ENCODE measurements at regions not wholly inside any gene's neighbourhood (a gene's known extent, or its start where the extent isn't known, plus 50 kb on each side); places are given as distances from the start of the nearest gene placed in this dataset.

DNA sequence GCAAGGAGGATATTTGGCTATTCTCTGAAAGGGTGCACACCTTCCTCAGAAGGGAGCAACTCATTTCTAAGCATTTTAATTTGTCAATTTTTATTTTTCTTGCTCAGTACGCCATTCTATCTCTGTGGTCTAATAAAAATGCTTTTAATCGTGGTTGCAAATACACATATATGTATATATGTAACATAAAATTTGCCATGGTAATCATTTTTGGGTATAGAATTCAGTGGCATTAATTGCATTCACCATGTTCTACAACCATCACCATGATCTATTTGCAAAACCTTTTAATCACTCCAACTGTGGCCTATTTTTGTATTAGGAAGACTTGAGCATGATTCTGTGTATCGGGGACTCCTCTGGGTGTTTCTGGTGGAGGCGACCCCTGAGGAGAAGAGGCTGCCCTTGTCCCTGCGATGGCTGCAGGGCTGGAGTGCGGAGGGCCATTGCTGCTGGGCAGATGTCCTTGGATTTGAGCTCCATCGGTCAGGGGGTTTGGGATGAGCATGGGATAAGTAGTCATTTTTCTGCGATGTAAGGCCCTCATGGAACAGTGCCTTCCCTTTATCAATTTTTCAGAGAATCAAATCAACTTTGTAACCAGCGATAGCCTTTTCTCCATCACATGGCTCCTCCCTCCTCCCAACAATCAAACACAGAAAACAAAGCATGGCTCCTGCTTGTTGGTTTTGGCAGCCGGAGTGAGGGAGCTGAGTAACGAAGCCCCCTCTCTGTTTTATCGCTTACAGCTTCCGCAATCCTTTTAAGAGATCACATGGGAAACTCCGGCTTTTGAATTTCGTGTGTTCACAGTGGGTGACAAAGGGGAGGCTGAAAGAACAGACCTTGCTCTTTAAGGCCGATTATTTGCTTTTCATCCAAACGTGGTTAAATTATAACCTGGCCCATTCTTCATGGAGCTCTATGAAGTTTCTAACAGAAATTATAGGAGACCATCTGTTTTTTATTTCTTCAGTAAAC lies 187.3 kb downstream of the TENT4A start:
- CTCF ChIA-PET, result no interaction called here
- intact Hi-C loops (cut with micrococcal nuclease; ENCODE audit: unreplicated experiment), result no loop called here
- Histone ChIP-seq H3K27me3 (replicated peaks; ENCODE audit: insufficient read depth, low read depth, low read length, poor library complexity) (peaks cover 33% of the 10 kb centered on the region), H3K4me3 (ENCODE audit: low read depth, low read length, poor library complexity, severe bottlenecking) (no peak overlapping the region), H3K9me3 (ENCODE audit: low read depth, low read length, poor library complexity, severe bottlenecking) (no peaks in the 10 kb centered on the region), H3K27ac (ENCODE audit: low read depth, low read length, poor library complexity, severe bottlenecking) (no peak overlapping the region), H3K4me1 (ENCODE audit: insufficient read depth, low read length, poor library complexity, severe bottlenecking) (no peaks in the 10 kb centered on the region), H3K36me3 (ENCODE audit: insufficient read depth, low read length, poor library complexity, severe bottlenecking) (no peaks in the 10 kb centered on the region)
- no TSS peak for BruUV-seq (replicated peaks)
- no peak for DNase-seq (ENCODE audit: low spot score)
- POLR2A ChIA-PET (ENCODE audit: low non-redundant PET), result no interaction called here
- no peak for TF ChIP-seq EZH2 (IDR thresholded peaks at IDR 0.05; ENCODE audit: borderline replicate concordance, low read depth, low read length, poor library complexity, severe bottlenecking)
- TF ChIP-seq, protein P1, sequence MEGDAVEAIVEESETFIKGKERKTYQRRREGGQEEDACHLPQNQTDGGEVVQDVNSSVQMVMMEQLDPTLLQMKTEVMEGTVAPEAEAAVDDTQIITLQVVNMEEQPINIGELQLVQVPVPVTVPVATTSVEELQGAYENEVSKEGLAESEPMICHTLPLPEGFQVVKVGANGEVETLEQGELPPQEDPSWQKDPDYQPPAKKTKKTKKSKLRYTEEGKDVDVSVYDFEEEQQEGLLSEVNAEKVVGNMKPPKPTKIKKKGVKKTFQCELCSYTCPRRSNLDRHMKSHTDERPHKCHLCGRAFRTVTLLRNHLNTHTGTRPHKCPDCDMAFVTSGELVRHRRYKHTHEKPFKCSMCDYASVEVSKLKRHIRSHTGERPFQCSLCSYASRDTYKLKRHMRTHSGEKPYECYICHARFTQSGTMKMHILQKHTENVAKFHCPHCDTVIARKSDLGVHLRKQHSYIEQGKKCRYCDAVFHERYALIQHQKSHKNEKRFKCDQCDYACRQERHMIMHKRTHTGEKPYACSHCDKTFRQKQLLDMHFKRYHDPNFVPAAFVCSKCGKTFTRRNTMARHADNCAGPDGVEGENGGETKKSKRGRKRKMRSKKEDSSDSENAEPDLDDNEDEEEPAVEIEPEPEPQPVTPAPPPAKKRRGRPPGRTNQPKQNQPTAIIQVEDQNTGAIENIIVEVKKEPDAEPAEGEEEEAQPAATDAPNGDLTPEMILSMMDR (conservative IDR thresholded peaks at IDR 0.05; ENCODE audit: low read depth, low read length), result no peak

DNA sequence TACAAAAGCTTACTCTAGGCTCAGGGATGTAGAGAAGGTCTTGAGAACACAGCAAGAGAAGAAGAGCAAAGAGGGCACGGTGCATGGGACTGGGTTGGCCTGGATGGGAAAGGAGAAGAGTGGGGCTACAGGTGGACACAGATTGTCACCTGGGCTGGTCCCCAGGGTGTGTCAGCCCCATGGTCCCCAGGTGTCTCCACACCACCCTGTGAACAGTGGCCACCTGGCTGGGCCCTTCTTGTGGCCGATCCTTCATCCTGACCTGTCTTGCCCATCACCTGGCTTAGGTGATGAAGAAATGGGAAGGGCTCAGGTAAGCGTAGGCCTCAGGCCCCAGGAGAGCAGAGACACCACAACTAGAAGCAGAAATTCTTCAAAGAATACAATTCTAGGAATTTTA lies 188.9 kb downstream of the TENT4A start:
- ChIA-PET CTCF (no interaction called here), POLR2A (ENCODE audit: low non-redundant PET) (no interaction called here)
- Histone ChIP-seq H3K9me3 (ENCODE audit: low read depth, low read length, poor library complexity, severe bottlenecking) (no peaks in the 10 kb centered on the region), H3K27me3 (replicated peaks; ENCODE audit: insufficient read depth, low read depth, low read length, poor library complexity) (peaks cover 46% of the 10 kb centered on the region), H3K27ac (ENCODE audit: low read depth, low read length, poor library complexity, severe bottlenecking) (no peak overlapping the region), H3K4me3 (ENCODE audit: low read depth, low read length, poor library complexity, severe bottlenecking) (no peak overlapping the region), H3K4me1 (ENCODE audit: insufficient read depth, low read length, poor library complexity, severe bottlenecking) (no peaks in the 10 kb centered on the region), H3K36me3 (ENCODE audit: insufficient read depth, low read length, poor library complexity, severe bottlenecking) (no peaks in the 10 kb centered on the region)
- BruUV-seq (replicated peaks), result no TSS peak
- intact Hi-C loops (cut with micrococcal nuclease; ENCODE audit: unreplicated experiment), result no loop called here
- TF ChIP-seq EZH2 (IDR thresholded peaks at IDR 0.05; ENCODE audit: borderline replicate concordance, low read depth, low read length, poor library complexity, severe bottlenecking), result no peak
- TF ChIP-seq, protein P1 (conservative IDR thresholded peaks at IDR 0.05; ENCODE audit: low read depth, low read length), result no peak
- no peak for DNase-seq (ENCODE audit: low spot score)

DNA sequence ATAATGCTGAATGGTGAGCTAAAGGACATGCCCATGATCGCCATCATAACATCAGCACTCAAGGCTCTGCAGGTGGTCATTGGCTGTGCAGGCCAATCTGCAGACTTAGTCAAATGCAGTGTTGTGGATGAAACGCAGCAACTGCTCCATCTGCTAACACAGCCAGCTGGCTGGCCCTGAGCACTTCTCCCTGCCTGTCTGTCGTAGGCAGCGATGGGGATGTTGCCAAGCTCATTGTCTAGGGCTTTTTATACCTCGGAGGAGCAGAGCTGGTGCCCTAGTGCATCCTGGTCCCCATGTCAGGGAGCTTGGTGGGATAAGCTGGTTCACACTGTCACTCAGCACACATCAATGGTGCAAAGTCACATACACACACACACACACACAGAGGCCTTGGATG lies 189.4 kb downstream of the TENT4A start:
- Histone ChIP-seq H3K4me3 (ENCODE audit: low read depth, low read length, poor library complexity, severe bottlenecking) (no peak overlapping the region), H3K9me3 (ENCODE audit: low read depth, low read length, poor library complexity, severe bottlenecking) (no peaks in the 10 kb centered on the region), H3K4me1 (ENCODE audit: insufficient read depth, low read length, poor library complexity, severe bottlenecking) (no peaks in the 10 kb centered on the region), H3K36me3 (ENCODE audit: insufficient read depth, low read length, poor library complexity, severe bottlenecking) (no peaks in the 10 kb centered on the region), H3K27me3 (replicated peaks; ENCODE audit: insufficient read depth, low read depth, low read length, poor library complexity) (peaks cover 51% of the 10 kb centered on the region), H3K27ac (ENCODE audit: low read depth, low read length, poor library complexity, severe bottlenecking) (no peak overlapping the region)
- no peak for TF ChIP-seq EZH2 (IDR thresholded peaks at IDR 0.05; ENCODE audit: borderline replicate concordance, low read depth, low read length, poor library complexity, severe bottlenecking)
- TF ChIP-seq, protein P1 (conservative IDR thresholded peaks at IDR 0.05; ENCODE audit: low read depth, low read length), result no peak
- DNase-seq (ENCODE audit: low spot score), result no peak
- ChIA-PET POLR2A (ENCODE audit: low non-redundant PET) (no interaction called here), CTCF (no interaction called here)
- intact Hi-C loops (cut with micrococcal nuclease; ENCODE audit: unreplicated experiment), result no loop called here
- no TSS peak for BruUV-seq (replicated peaks)

Measured in A673 (cell line).